ENCODE measurements at regions not wholly inside any gene's neighbourhood (a gene's known extent, or its start where the extent isn't known, plus 50 kb on each side); places are given as distances from the start of the nearest gene placed in this dataset.

DNA sequence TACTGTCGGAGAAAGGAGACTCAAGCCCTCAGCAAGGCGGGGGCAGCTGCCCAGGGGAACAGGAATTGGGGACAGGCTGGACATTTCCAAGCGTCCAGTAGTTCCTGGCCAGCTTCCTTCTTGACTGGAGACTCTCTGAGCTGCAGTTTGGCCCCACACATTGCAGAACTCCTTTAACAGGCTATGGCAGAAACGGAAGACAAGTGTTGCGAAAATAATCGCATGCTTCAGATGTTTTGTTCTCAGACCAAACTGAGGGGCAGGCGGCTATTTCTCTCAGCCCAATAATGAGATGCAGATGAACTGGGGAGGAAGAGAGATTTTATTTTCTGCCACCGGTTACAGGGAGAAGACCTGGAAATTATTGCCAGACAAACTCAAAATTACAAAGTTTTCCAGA is 88.0 kb upstream of the PFKP start:
- Histone ChIP-seq H3K36me3 (ENCODE audit: insufficient read depth, low read length) (no peaks in the 10 kb centered on the region), H3K79me2 (ENCODE audit: insufficient read depth, low read depth, low read length) (no peaks in the 10 kb centered on the region), H3K4me3 (ENCODE audit: low read depth, low read length, poor library complexity, severe bottlenecking) (no peak overlapping the region), H4K20me1 (ENCODE audit: insufficient read depth, low read length) (no peaks in the 10 kb centered on the region), H3K27ac (ENCODE audit: low read depth, low read length, poor library complexity, severe bottlenecking) (no peak overlapping the region), H3K9me2 (ENCODE audit: insufficient read depth, low read length) (no peaks in the 10 kb centered on the region), H3K4me1 (ENCODE audit: insufficient read depth, low read length, poor library complexity, severe bottlenecking) (no peaks in the 10 kb centered on the region), H3K4me2 (ENCODE audit: low read length) (no peak overlapping the region), H2AFZ (ENCODE audit: low read length) (no peak overlapping the region), H3K9me3 (ENCODE audit: low read length) (no peaks in the 10 kb centered on the region)
- TF ChIP-seq, protein P1, sequence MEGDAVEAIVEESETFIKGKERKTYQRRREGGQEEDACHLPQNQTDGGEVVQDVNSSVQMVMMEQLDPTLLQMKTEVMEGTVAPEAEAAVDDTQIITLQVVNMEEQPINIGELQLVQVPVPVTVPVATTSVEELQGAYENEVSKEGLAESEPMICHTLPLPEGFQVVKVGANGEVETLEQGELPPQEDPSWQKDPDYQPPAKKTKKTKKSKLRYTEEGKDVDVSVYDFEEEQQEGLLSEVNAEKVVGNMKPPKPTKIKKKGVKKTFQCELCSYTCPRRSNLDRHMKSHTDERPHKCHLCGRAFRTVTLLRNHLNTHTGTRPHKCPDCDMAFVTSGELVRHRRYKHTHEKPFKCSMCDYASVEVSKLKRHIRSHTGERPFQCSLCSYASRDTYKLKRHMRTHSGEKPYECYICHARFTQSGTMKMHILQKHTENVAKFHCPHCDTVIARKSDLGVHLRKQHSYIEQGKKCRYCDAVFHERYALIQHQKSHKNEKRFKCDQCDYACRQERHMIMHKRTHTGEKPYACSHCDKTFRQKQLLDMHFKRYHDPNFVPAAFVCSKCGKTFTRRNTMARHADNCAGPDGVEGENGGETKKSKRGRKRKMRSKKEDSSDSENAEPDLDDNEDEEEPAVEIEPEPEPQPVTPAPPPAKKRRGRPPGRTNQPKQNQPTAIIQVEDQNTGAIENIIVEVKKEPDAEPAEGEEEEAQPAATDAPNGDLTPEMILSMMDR (conservative IDR thresholded peaks at IDR 0.05; ENCODE audit: low read length) = no peak
- TF ChIP-seq EZH2phosphoT487 (IDR thresholded peaks at IDR 0.05; ENCODE audit: borderline replicate concordance, low read depth, low read length) = no peak
- BruUV-seq (replicated peaks) = no TSS peak
- no peak for DNase-seq (ENCODE audit: low spot score)
- CTCF ChIA-PET (ENCODE audit: unreplicated experiment) = no interaction called here
- POLR2A ChIA-PET = no interaction called here
- intact Hi-C loops (cut with micrococcal nuclease; ENCODE audit: unreplicated experiment) = loop anchor here (10.0 kb wide), 1 partner anchor 55 kb away; no protein-coding TSS in a partner anchor

DNA sequence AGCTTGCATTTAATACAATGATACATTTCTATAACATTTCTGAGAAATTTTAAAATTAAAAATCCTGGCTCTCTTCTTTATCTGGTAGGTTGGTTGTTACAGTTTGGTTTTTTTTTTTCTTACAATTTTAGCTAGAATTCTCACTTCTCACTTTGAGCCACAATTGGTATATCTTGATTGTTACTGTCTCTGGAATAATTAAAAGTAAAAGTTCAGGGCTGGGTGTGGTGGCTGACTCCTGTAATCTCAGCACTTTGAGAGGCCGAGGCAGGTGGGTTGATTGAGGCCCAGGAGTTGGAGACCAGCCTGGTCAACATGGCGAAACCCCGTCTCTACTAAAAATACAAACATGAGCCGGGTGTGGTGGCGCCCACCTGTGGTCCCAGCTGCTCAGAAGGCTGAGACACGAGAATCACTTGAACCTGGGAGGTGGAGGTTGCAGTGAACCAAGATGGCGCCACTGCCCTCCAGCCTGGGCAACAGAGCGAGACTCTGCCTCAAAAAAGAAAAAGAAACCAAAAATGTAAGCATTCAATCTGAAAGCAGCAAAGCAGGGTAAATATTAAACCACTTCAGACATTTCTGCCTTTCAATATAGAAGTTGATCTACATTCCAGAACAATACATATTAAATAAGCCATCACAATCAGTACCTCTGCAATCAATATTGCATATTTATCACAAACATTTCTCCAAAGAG is 88.6 kb upstream of the PFKP start:
- Histone ChIP-seq H3K9me3 (ENCODE audit: low read length) (no peaks in the 10 kb centered on the region), H3K27ac (ENCODE audit: low read depth, low read length, poor library complexity, severe bottlenecking) (no peak overlapping the region), H3K4me1 (ENCODE audit: insufficient read depth, low read length, poor library complexity, severe bottlenecking) (no peaks in the 10 kb centered on the region), H2AFZ (ENCODE audit: low read length) (no peak overlapping the region; the same call in 1 of the 2 replicates), H4K20me1 (ENCODE audit: insufficient read depth, low read length) (no peaks in the 10 kb centered on the region), H3K36me3 (ENCODE audit: insufficient read depth, low read length) (no peaks in the 10 kb centered on the region), H3K9me2 (ENCODE audit: insufficient read depth, low read length) (no peaks in the 10 kb centered on the region), H3K4me2 (ENCODE audit: low read length) (no peak overlapping the region), H3K4me3 (ENCODE audit: low read depth, low read length, poor library complexity, severe bottlenecking) (no peak overlapping the region), H3K79me2 (ENCODE audit: insufficient read depth, low read depth, low read length) (no peaks in the 10 kb centered on the region)
- no TSS peak for BruUV-seq (replicated peaks)
- ChIA-PET POLR2A (interaction anchor here (0.6 kb wide), 1 partner anchor 8 kb away, joined by 3 read pairs; no protein-coding TSS in a partner anchor), CTCF (ENCODE audit: unreplicated experiment) (no interaction called here)
- no peak for DNase-seq (ENCODE audit: low spot score)
- intact Hi-C loops (cut with micrococcal nuclease; ENCODE audit: unreplicated experiment) = loop anchor here (10.0 kb wide), 1 partner anchor 54 kb away; no protein-coding TSS in a partner anchor
- TF ChIP-seq, protein P1 (conservative IDR thresholded peaks at IDR 0.05; ENCODE audit: low read length) = no peak
- no peak for TF ChIP-seq EZH2phosphoT487 (IDR thresholded peaks at IDR 0.05; ENCODE audit: borderline replicate concordance, low read depth, low read length)

DNA sequence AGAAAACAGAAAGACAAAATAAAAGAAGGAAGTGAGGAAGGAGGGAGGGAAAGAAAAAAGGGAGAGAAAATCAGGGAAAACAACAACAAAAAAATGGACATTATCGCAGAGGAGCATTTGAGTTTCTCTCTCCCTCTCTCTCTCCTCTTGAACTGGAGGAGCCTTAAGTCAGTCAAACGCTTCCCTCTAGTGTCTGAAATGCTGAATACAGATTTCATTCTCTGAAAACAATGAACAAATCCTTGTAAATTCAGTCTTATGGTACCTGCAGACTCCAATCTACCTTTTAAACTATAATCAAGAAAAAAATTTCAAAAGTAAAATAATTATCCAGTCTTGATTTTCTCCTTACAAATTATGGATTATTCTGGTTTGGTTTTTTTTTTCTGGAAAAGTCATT is 89.2 kb upstream of the PFKP start:
- H4K20me1 ChIP-seq (ENCODE audit: insufficient read depth, low read length) = no peaks in the 10 kb centered on the region
- intact Hi-C loops (cut with micrococcal nuclease; ENCODE audit: unreplicated experiment) = loop anchor here (10.0 kb wide), 1 partner anchor 53 kb away; no protein-coding TSS in a partner anchor
- ChIA-PET POLR2A (interaction anchor here (0.6 to 0.7 kb wide), 2 partner anchors 9 to 1204 kb away, joined by 3 read pairs; no protein-coding TSS in a partner anchor), CTCF (ENCODE audit: unreplicated experiment) (no interaction called here)
- H3K27ac ChIP-seq (ENCODE audit: low read depth, low read length, poor library complexity, severe bottlenecking) = no peak overlapping the region
- BruUV-seq (replicated peaks) = no TSS peak
- no peaks in the 10 kb centered on the region for H3K36me3 ChIP-seq (ENCODE audit: insufficient read depth, low read length)
- H2AFZ ChIP-seq (ENCODE audit: low read length) = no peak overlapping the region; the same call in 1 of the 2 replicates
- H3K4me1 ChIP-seq (ENCODE audit: insufficient read depth, low read length, poor library complexity, severe bottlenecking) = no peaks in the 10 kb centered on the region
- H3K9me3 ChIP-seq (ENCODE audit: low read length) = no peaks in the 10 kb centered on the region
- H3K4me3 ChIP-seq (ENCODE audit: low read depth, low read length, poor library complexity, severe bottlenecking) = no peak overlapping the region
- TF ChIP-seq EZH2phosphoT487 (IDR thresholded peaks at IDR 0.05; ENCODE audit: borderline replicate concordance, low read depth, low read length) = no peak
- TF ChIP-seq, protein P1 (conservative IDR thresholded peaks at IDR 0.05; ENCODE audit: low read length) = peak; percentile 72
- H3K4me2 ChIP-seq (ENCODE audit: low read length) = no peak overlapping the region
- H3K9me2 ChIP-seq (ENCODE audit: insufficient read depth, low read length) = no peaks in the 10 kb centered on the region
- H3K79me2 ChIP-seq (ENCODE audit: insufficient read depth, low read depth, low read length) = no peaks in the 10 kb centered on the region
- peak; percentile 43 for DNase-seq (ENCODE audit: low spot score)
